ENCODE measurements at regions not wholly inside any gene's neighbourhood (a gene's known extent, or its start where the extent isn't known, plus 50 kb on each side); places are given as distances from the start of the nearest gene placed in this dataset.
"Not testable (repeated sequence)": the region's sequence is repeated elsewhere in the genome, so short reads cannot be mapped to it uniquely, and the experiment has no call there.

- not testable (repeated sequence) for DNase-seq
Measured at GRCh38 chr11:67768001-67768730, 93.7 kb upstream of the ALDH3B2 start.

GRCh38 chr11:67761211-67761610 lies 86.8 kb upstream of the ALDH3B2 start:
- DNase-seq = not testable (repeated sequence)

GRCh38 chr11:67759321-67759720 lies 84.9 kb upstream of the ALDH3B2 start:
- DNase-seq = not testable (repeated sequence)

- DNase-seq = not testable (repeated sequence)
Measured at GRCh38 chr11:67758467-67758866, 84.0 kb upstream of the ALDH3B2 start.

- DNase-seq = not testable (repeated sequence)
Measured at GRCh38 chr11:67758009-67758408, 83.6 kb upstream of the ALDH3B2 start.

- DNase-seq = not testable (repeated sequence)
Measured at GRCh38 chr11:67753820-67754219, 79.4 kb upstream of the ALDH3B2 start.

- DNase-seq = no peak
Measured at GRCh38 chr11:67745181-67745726, 70.8 kb upstream of the ALDH3B2 start.

GRCh38 chr11:67744231-67744630 lies 69.8 kb upstream of the ALDH3B2 start:
- DNase-seq = not testable (repeated sequence)

- DNase-seq = not testable (repeated sequence)
Measured at GRCh38 chr11:67738231-67738630, 63.8 kb upstream of the ALDH3B2 start.

- DNase-seq = not testable (repeated sequence)
Measured at GRCh38 chr11:67737562-67738080, 63.2 kb upstream of the ALDH3B2 start.

- no peak for DNase-seq
Measured at GRCh38 chr11:67732045-67732787, 57.8 kb upstream of the ALDH3B2 start.

GRCh38 chr11:67731583-67731982 lies 57.2 kb upstream of the ALDH3B2 start:
- DNase-seq = no peak

GRCh38 chr11:67728163-67728571 lies 53.7 kb upstream of the ALDH3B2 start:
- not testable (repeated sequence) for DNase-seq

- DNase-seq = not testable (repeated sequence)
Measured at GRCh38 chr11:67727066-67728040, 52.9 kb upstream of the ALDH3B2 start.
